ENCODE measurements at regions not wholly inside any gene's neighbourhood (a gene's known extent, or its start where the extent isn't known, plus 50 kb on each side); places are given as distances from the start of the nearest gene placed in this dataset.
A peak's percentile ranks its signal among the peaks of the same experiment; 100 is the strongest.

- Histone ChIP-seq H3K9ac (ENCODE audit: low read depth in 1 of 2, low read length in 2 of 2) (no peak overlapping the region), H3K27me3 (ENCODE audit: control insufficient read depth in 4 of 4, insufficient read depth in 4 of 4, low read length in 3 of 4) (no peaks in the 10 kb centered on the region), H3K27ac (ENCODE audit: low read depth in 1 of 2, low read length in 2 of 2) (peak overlapping the region; percentile 37 to 60), H3K4me3 (ENCODE audit: low read depth in 1 of 3, low read length in 3 of 3) (no peak overlapping the region), H3K4me1 (ENCODE audit: control insufficient read depth in 4 of 4, insufficient read depth in 4 of 4, low read length in 3 of 4) (peaks cover 0 to 6% (median 3%) of the 10 kb centered on the region in 4 donors), H3K36me3 (ENCODE audit: control insufficient read depth in 4 of 4, insufficient read depth in 3 of 4, low read depth in 1 of 4, low read length in 3 of 4) (no peaks in the 10 kb centered on the region), H3K9me3 (ENCODE audit: control insufficient read depth in 4 of 4, low read length in 3 of 4) (no peaks in the 10 kb centered on the region)
- WGBS = 73% methylated on average over 4 of the region's 4 CpGs
- DNase-seq (ENCODE audit: low spot score) = no peak
- TF ChIP-seq CTCF (IDR thresholded peaks at IDR 0.05; ENCODE audit: low read depth, low read length, missing input control) = no peak
- TF ChIP-seq, protein P1, sequence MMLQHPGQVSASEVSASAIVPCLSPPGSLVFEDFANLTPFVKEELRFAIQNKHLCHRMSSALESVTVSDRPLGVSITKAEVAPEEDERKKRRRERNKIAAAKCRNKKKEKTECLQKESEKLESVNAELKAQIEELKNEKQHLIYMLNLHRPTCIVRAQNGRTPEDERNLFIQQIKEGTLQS (IDR thresholded peaks at IDR 0.05) = no peak
These were observed 113.8 kb upstream of the HAAO start for GRCh38 chr2:42906111-42906556.

DNA sequence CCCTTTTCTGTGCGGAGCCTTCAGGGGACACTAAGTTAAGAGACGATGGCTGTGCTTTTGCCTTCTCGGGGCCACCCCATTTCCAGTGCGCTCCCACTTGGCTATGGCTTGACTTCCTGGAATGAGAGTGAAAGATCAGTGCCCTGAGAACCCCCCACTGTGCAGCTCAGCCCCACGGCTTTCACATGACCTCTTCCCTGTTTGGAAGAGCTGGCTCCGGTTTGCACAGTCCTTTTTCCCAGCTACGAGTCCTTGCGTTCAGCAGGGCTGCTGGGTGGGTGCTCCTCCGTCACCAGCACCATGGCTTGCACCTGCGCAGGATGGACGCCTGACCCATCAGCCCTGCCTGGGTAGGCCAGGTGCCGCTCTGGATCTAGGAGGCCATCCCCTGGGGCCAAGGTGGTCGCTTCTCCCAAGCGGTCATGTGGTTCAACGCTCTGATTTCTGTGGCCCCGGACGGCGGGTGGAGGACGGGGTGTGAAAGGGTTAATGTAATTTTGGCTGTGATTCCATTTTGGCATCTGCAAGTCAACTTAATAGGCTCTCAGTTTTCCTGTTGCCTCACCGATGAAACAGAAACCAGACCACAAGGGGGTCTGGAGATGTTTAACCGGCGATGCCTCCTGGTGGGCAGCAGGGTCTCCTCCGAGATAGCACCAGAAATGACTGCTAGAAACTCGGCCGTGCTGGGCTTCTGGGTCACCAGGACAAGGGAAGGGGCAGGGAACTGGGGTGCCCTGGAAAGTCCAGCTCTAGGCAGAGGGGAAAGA lies 113.1 kb upstream of the HAAO start:
- no peaks in the 10 kb centered on the region for H3K27me3 ChIP-seq (ENCODE audit: control insufficient read depth in 4 of 4, insufficient read depth in 4 of 4, low read length in 3 of 4)
- DNase-seq (ENCODE audit: low spot score) = no peak
- TF ChIP-seq RAD21 (IDR thresholded peaks at IDR 0.05) (peak; percentile 15 to 40), JUND (IDR thresholded peaks at IDR 0.05) (no peak), FOXA2 (IDR thresholded peaks at IDR 0.05) (no peak), HNF4G (IDR thresholded peaks at IDR 0.05) (no peak), YY1 (IDR thresholded peaks at IDR 0.05) (no peak)
- H3K9ac ChIP-seq (ENCODE audit: low read depth in 1 of 2, low read length in 2 of 2) = no peak overlapping the region
- no peaks in the 10 kb centered on the region for H3K9me3 ChIP-seq (ENCODE audit: control insufficient read depth in 4 of 4, low read length in 3 of 4)
- 71% methylated on average over 25 of the region's 25 CpGs for WGBS
- no peak overlapping the region for H3K4me3 ChIP-seq (ENCODE audit: low read depth in 1 of 3, low read length in 3 of 3)
- H3K4me1 ChIP-seq (ENCODE audit: control insufficient read depth in 4 of 4, insufficient read depth in 4 of 4, low read length in 3 of 4) = peaks cover 0 to 4% (median 0%) of the 10 kb centered on the region in 4 donors
- H3K36me3 ChIP-seq (ENCODE audit: control insufficient read depth in 4 of 4, insufficient read depth in 3 of 4, low read depth in 1 of 4, low read length in 3 of 4) = no peaks in the 10 kb centered on the region
- peak overlapping the region in 1 of 2 donors; percentile 37 for H3K27ac ChIP-seq (ENCODE audit: low read depth in 1 of 2, low read length in 2 of 2)

GRCh38 chr2:42904576-42904876 lies 112.1 kb upstream of the HAAO start:
- DNase-seq (ENCODE audit: low spot score) = no peak
- no peaks in the 10 kb centered on the region for H3K9me3 ChIP-seq (ENCODE audit: control insufficient read depth in 4 of 4, low read length in 3 of 4)
- no peak overlapping the region for H3K27ac ChIP-seq (ENCODE audit: low read depth in 1 of 2, low read length in 2 of 2)
- peaks cover 0 to 2% (median 0%) of the 10 kb centered on the region in 4 donors for H3K4me1 ChIP-seq (ENCODE audit: control insufficient read depth in 4 of 4, insufficient read depth in 4 of 4, low read length in 3 of 4)
- H3K27me3 ChIP-seq (ENCODE audit: control insufficient read depth in 4 of 4, insufficient read depth in 4 of 4, low read length in 3 of 4) = no peaks in the 10 kb centered on the region
- no peaks in the 10 kb centered on the region for H3K36me3 ChIP-seq (ENCODE audit: control insufficient read depth in 4 of 4, insufficient read depth in 3 of 4, low read depth in 1 of 4, low read length in 3 of 4)
- H3K4me3 ChIP-seq (ENCODE audit: low read depth in 1 of 3, low read length in 3 of 3) = no peak overlapping the region
- H3K9ac ChIP-seq (ENCODE audit: low read depth in 1 of 2, low read length in 2 of 2) = no peak overlapping the region
- WGBS = 95% methylated on average over 3 of the region's 3 CpGs
- no peak for TF ChIP-seq NR2F2 (IDR thresholded peaks at IDR 0.05)
- no peak for TF ChIP-seq YY1 (IDR thresholded peaks at IDR 0.05)
- no peak for TF ChIP-seq FOXA1 (IDR thresholded peaks at IDR 0.05)
- no peak for TF ChIP-seq JUND (IDR thresholded peaks at IDR 0.05)
- TF ChIP-seq, protein P2, sequence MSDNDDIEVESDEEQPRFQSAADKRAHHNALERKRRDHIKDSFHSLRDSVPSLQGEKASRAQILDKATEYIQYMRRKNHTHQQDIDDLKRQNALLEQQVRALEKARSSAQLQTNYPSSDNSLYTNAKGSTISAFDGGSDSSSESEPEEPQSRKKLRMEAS (IDR thresholded peaks at IDR 0.05) = no peak
- no peak for TF ChIP-seq ZBTB33 (IDR thresholded peaks at IDR 0.05)
- TF ChIP-seq GABPA (IDR thresholded peaks at IDR 0.05 in 1 of 2, conservative IDR thresholded peaks at IDR 0.05 in 1 of 2) = no peak
- no peak for TF ChIP-seq FOXA2 (IDR thresholded peaks at IDR 0.05)
- TF ChIP-seq RXRA (IDR thresholded peaks at IDR 0.05) = no peak
- TF ChIP-seq HNF4A (conservative IDR thresholded peaks at IDR 0.05) = no peak
- no peak for TF ChIP-seq EGR1 (IDR thresholded peaks at IDR 0.05; ENCODE audit: low read depth in 2 of 2)
- TF ChIP-seq, protein P3, sequence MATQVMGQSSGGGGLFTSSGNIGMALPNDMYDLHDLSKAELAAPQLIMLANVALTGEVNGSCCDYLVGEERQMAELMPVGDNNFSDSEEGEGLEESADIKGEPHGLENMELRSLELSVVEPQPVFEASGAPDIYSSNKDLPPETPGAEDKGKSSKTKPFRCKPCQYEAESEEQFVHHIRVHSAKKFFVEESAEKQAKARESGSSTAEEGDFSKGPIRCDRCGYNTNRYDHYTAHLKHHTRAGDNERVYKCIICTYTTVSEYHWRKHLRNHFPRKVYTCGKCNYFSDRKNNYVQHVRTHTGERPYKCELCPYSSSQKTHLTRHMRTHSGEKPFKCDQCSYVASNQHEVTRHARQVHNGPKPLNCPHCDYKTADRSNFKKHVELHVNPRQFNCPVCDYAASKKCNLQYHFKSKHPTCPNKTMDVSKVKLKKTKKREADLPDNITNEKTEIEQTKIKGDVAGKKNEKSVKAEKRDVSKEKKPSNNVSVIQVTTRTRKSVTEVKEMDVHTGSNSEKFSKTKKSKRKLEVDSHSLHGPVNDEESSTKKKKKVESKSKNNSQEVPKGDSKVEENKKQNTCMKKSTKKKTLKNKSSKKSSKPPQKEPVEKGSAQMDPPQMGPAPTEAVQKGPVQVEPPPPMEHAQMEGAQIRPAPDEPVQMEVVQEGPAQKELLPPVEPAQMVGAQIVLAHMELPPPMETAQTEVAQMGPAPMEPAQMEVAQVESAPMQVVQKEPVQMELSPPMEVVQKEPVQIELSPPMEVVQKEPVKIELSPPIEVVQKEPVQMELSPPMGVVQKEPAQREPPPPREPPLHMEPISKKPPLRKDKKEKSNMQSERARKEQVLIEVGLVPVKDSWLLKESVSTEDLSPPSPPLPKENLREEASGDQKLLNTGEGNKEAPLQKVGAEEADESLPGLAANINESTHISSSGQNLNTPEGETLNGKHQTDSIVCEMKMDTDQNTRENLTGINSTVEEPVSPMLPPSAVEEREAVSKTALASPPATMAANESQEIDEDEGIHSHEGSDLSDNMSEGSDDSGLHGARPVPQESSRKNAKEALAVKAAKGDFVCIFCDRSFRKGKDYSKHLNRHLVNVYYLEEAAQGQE (IDR thresholded peaks at IDR 0.05) = no peak
- no peak for TF ChIP-seq HNF4G (IDR thresholded peaks at IDR 0.05)
- no peak for TF ChIP-seq TAF1 (conservative IDR thresholded peaks at IDR 0.05)
- TF ChIP-seq CTCF (IDR thresholded peaks at IDR 0.05; ENCODE audit: low read depth, low read length, missing input control) = no peak

Measured in liver (tissue), 8 donors.